HG03354 (cell line): ENCODE measurements at regions not wholly inside any gene's neighbourhood (a gene's known extent, or its start where the extent isn't known, plus 50 kb on each side); places are given as distances from the start of the nearest gene placed in this dataset.

Experiments used
- ATAC-seq: cut with Tn5 transposase; IDR thresholded peaks from one replicate; pipeline ENCODE4 v1.9.1; 2021; ENCODE audit warnings: mild to moderate bottlenecking; ENCODE audit not compliant: unreplicated experiment, poor library complexity, severe bottlenecking

DNA sequence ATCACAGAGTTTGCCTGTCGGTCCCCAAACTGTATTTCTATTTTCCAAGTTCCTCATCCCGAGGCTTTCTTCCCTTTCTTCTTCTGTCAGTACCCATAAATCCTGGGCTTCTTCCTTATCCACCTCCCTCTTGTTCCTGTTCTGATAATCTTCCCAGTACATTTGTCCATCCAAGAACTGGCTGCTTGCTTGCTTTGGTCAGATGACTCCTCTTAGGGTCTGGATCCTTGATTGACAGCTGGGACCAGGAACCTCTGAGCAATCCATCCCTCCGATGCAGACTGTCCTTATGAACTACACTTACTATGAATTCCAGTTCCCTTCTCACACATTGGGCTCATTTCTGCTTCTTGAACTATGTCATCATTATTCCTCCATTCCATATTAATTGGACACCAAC, 275.3 kb upstream of the CITED2 start:
- no peak for ATAC-seq

DNA sequence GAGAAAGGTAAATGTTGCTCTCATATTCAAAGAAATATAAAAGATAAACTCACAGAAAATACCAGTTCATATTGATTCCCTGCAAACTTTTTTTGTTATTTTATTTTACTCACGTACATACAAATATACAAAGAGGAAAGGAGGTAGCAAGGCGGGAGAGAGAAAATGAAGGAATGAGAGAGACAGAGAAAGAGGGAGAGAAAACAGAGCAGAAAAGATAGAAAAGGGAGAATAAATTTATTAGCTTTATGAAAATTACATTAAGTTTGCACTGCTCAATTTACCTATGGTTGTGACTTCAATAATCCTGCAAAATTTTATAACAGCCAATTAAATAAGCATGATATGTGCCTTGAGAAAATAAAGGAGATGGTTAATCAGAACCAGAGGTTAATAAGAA, 274.7 kb upstream of the CITED2 start:
- no peak for ATAC-seq

DNA sequence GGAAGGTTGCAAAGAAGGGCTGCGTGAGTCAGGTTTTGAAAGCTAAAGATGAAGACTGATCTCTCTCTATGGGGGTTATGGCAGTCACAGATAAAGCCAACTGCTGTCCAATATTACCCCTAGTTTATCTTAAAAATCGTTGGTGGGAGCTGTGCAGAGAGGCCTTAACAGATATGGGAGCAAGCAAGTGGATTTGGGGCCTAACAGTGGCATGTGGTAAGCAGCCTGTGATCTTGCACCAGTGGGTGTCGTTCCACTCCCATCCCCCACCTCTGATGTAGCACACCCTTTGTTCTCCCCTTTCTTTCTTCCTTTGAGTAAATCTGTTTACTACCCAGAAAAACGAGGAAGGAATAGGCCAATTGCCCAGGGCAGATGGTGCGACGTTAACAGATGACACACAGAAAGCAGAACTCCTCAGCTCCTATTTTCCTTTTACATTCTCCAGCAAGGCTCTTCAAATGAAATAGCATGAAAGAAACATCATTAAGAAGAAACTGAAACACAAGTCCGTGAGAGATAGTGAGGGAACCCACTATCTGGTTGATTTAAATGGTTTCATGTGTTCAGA, 274.1 kb upstream of the CITED2 start:
- ATAC-seq: no peak

DNA sequence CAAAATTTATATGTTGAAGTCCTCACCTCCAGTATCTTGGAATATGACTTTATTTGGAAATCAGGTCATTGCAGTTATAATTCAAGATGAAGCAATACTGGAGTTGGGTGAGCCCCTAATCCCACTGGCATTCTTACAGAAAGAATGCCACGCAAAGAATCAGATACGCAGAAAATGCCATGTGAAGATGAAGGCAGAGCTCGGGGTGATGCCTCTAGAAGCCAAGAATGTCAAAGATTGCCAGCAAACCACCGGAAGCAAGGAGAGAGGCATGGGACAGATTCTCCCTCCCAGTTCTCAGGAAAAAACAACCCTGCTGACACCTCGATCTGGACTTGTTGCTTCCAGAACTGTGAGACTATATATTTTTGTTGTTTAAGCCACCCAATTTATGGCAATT, 273.4 kb upstream of the CITED2 start:
- no peak for ATAC-seq

DNA sequence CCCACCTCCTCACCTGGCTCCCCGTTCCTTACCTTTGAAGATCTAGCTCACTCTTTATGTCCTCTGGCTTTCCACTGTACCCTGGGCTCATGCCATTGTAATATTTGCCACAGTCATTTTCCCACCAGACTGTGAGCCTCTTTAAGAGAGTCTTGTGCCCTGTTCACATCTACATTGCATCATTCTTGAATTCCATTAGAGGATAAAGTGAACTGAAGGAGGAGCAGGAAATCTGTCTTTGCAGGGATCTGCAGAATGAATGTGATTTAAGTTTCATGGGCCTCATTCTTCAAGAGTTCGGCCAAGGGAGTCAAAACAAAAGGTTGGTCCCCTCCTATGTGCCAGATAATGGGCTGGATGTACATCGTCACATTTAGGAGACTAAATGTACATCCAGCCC, 272.6 kb upstream of the CITED2 start:
- ATAC-seq: no peak

DNA sequence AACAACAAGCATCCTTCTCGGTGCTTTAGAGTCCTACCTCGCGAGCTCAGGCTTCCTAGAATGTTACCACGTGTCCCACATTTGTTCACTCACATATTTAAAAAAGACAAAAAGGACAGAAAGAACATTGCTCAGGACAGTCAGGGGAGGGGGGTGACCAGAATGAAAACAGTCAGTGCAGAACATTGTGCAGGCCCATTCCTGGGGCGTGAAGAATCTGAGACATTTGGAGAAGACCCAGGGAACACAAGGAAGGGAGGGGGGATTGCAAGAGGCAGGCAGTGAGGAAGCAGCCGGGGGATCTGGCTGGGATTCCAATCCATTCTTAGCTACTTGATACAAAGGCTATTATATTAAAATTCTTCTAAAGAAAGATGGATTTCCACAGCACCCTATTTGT, 270.4 kb upstream of the CITED2 start:
- no peak for ATAC-seq

DNA sequence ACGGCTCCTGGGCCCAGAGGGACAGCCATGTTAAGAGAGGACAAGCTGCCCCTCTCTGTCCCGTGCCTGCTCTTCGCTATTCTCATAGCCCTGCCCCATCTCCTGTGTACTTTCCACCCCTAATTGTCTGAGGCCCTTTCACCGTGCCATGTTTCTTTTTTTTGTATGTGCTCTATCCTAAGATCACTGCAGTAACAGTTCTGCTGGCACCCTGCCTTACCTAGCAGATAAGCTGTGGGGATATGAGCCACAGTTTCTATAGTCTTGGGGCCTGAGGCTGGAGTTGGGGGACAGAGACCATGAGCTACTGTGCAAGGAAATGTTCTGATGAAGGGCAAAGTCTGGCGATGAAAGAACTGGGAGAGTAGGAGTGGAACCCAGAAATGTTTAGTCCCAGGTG, 269.5 kb upstream of the CITED2 start:
- no peak for ATAC-seq

DNA sequence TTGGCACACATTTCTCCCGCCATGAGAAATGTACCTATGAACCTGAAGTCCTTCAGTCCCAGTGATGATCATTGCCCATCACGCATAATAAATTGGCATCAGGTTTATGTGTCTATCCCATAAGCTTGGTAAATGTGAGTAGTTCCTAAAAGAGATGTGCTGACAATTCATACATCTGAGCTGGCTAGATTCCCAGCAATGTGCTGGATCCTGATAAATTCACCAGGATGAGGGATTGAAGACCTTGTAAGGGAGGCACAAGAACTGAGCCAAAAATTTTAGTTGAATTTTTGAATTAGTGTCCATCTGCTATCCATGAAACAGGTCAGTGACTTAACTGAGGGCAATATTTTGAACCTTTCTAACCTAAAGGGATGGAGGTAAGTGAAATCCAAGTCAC, 267.9 kb upstream of the CITED2 start:
- ATAC-seq: no peak

DNA sequence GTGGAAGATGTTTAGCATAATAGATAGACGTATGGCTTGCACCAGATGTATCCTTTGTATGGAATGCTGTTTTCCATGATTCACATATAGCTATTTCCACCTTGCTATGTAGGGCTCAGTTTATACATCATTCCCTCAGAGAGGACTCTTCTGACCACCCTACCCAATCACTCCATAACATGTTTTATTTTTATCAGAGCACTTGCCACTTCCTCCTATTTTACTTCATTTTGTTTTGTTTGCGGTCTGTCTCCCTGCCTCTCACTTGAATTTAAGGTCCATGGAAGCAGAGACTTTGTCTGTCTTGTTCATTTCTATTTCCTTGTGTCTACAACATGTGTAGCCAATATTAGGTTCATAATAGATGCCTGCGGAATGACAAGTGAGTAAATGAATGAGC, 266.9 kb upstream of the CITED2 start:
- ATAC-seq: no peak

DNA sequence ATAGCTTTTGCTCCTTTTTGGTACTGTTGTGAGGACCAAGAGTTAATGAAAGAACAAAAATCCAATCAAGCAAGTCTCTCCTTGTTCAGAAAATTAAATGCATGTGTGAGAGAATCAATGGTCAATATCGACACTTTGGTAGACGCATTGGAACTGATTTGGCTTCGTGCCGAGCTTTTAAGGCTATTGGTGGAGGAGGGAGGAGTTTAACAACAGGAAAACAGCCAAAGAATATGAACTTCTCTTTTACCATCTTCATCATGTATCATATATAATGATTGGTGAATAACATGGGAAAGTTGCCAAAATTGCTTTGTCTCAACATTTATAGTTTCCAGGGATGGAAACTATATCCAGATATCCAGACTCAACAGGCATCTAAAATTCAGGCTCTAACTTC, 266.5 kb upstream of the CITED2 start:
- no peak for ATAC-seq

DNA sequence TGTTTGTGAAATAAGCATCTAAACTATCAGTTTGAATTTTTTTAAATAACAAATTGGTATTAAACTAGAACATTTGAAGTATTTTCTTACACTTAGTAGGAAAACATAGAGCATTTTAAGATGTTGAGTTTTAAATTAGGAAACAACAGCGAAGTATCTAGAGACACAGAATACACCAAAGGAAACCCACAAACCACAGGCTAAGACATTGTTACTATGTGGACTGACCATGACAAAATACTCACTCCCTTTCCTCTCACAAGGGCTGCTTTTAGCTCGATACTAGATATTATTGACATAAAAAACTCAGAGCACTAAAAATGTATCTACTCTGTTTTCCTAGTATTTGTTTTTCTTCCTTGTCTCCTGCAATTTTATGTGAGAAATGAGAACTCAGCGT, 266.0 kb upstream of the CITED2 start:
- peak; percentile 85 for ATAC-seq

DNA sequence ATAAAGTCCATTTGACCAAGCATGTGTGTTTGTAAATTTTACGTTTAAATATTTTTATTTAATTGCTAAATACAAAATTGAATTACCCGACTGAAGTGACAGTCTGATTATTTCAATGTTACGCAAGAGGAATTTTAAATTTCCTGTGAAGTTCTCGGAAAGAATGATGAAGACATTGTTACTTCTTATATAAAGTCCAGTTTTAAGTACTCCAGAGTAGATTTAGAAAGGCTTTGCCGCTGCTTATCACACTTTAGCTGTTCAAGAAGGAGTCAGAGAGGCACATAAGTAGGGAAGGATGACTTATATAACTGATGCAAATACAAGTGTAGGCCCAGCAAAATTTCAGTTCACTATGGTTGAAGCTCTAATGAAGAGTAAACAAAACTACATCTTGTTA, 265.1 kb upstream of the CITED2 start:
- no peak for ATAC-seq

DNA sequence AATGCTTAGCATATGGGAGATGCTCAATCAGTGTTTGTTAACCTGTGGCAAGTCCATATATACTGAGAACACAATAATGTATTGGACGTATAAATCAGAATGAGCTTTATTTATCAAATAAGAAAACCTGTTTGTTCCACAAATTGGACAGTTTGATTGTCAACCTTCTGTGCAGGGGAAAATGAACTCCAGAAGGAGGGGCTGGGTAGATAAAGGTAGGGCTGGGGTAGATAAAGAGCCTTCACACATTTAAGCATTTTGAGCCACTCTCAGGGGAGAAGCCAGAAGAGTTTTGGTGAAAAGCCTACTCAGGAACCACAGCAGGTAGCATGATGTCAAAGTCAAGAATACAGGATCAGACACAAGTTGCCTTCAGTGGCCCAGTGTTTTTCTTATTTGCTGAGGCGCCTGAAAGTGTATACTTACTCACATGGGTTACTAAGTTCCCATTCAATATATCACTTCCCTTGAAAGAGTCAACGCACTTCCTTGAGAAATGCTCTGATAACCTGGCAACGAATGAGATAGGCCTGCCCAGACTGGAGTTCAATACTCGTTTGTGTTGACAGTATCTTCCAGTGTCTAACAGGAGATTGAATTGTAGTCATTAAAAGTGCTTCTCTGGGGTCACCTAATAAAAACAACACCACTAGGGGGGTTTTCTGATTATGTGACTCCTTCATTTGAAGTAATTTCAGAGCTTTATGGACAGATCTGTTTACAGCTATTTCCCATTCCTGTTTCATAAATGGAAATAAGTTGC, 263.9 kb upstream of the CITED2 start:
- ATAC-seq: no peak

DNA sequence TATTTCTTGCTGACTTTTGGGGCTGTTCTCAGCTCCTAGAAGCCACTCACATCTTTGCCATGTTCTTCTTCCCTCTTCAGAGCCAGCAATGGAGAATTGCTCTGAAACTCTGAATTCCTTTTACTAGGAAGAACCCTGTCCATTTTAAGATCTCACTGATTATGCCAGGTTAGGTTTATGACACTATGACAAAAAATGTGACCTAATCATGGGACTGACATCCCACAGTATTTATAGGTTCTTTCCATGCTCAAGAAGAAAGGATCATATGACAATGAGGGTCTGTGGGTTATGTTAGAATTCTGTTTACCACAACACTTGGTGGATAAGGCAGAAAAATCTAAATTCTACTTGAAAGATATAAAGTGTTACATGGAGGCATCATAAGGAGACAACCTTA, 263.3 kb upstream of the CITED2 start:
- ATAC-seq: no peak

DNA sequence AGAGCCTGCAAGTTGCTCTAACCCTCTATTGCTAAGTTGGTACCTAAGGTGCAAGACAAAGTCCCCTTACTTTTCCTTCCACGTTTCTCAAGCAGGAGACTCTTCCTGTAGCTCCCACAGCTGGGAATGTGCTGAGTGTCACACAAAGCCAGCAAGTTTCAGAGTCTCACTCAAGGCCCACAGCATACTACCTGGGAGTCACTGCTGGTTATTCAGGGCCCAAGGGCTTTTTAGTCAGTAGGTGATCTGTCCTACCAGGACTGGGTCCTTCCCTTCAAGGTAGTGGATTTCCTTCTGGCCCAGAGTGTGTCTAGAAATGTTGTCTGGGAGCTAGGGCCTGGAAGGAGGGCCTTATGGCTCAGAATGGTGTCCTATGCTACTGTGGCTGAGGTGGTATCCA, 261.9 kb upstream of the CITED2 start:
- ATAC-seq: no peak

DNA sequence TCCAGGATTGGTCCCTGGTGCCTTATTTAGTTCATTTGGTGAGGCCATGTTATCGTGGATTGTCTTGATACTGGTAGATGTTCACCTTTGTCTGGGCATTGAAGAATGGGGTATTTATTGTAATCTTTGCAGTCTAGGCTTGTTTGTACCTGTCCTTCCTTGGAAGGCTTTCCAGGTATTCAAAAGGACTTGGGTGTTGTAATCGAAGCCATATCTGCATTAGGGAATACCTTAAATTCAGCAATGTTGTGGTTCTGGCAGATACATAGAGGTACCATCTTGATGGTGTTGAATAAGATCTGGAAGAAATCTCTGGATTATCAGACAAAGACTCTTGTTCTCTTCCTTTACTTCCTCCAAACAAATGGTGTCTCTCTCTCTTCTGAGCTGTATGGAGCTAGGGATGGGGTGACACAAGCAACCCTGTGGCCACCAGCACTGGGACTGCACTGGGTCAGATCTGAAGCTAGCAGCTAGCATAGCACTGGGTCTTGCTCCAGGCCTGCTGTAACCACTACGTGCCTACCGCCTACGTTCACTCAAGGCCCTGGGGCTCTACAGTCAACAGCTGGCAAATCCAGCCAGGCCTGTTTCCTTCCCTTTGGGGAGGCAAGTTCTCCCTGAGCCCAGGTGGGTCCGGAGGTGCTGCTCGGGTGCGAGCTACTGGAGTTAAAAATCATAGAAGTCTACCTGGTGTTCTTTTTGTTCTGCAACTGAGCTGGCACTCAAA, 261.1 kb upstream of the CITED2 start:
- no peak for ATAC-seq

DNA sequence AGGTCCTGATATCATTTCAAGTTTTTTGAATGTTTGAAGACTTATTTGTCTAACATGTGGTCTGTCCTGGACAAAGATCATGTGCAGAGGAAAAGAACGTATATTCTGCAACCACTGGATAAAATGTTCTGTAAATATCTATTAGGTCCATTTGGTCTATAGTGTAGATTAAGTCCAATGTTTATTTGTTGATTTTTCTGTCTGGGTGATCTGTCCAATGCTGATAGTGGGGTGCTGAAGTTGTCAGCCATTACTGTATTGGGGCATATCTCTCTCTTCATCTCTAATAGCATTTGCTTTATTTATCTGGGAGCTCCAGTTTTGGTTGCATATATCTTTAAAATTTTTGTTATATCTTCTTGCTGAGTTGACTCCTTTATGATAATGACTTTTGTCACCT, 258.4 kb upstream of the CITED2 start:
- ATAC-seq: no peak

DNA sequence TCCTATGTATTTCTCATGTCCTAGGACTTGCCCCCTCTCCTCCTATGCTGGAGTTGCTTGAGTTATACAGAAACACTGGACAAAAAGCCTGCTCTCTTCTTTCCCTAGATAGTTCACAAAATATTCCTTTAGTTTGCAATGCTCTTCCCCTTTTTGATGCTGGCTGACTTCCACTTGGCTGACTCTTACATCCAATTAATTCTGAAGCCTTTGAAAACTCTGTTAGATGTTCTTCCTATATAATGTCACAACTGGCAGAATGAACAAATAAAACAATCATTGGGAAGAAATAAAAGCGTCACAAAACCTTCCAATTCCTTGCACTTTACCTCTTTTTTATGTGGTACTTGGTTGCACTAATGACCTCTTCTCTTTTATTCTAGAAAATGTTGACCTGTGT, 253.8 kb upstream of the CITED2 start:
- ATAC-seq: no peak

DNA sequence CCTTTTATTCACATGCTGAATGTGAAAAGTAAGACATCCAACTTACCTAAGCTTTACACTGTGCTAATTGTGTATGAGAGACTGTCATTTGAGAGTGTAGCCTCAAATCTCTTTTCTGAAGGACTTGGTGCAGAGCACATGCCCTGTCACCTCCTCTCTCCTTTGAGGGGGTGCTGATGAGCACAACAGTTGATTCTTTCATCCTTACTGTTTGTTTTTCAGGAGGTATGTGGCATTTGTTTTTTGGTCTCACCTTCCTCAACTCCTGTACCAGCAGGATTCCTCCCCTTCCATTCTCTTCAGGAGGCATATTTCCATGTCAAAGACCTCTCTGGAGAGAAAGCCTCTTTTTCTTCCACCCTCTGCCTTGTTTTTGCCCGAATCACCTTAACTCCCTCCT, 252.6 kb upstream of the CITED2 start:
- no peak for ATAC-seq

DNA sequence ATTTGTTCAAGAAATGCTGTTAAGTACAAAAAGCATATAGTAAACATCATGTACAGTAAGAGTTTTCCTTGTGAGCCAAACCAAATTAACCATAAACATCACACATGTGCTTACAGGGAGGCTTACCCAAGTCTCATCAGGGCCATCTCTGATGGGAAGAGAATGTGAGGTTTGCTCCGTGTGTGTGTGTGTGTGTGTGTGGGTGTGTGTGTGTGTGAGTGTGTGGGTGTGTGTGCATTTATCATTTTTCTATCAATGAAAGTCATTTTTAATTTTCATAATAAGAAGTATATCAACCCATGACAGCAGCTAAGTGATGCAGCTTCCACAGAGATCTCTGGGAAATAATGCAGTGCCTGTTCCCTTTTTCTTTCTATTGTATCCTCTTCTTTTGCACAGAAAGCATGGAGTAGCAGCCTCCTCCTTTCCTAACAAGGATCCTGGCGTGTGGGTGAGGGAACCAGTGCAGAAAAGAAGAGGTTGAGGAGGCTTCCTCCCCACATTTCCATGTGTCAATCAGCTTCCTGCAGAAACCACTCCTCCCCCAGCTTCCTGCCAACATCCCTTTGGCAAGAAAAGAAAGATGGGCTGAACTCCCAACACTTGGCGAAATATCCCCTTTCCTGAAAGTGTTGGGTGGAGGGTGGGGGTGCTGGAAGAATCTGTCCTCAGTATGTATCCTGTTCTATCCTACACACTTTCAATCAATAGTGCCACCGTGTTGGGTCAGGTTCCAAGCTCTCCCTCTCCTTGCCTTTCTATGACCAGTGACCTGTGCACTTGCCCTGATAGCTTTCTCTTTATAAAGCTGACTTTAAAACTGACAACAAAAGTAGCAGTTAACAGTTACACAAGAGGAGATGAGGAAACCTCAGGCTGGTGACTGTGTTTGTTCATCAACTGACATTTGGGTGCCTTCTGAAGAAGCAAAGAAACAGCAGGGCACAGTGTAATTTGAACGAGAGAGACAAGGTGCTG, 251.8 kb upstream of the CITED2 start:
- no peak for ATAC-seq
